ENCODE measurements at regions not wholly inside any gene's neighbourhood (a gene's known extent, or its start where the extent isn't known, plus 50 kb on each side); places are given as distances from the start of the nearest gene placed in this dataset.

GRCh38 chr3:46105306-46105919, 78.1 kb upstream of the XCR1 start:
- TF ChIP-seq ZC3H10 (CRISPR knock-in tag; IDR thresholded peaks at IDR 0.05) (no peak), TSHZ2 (CRISPR knock-in tag; IDR thresholded peaks at IDR 0.05) (no peak), ZNF8 (CRISPR knock-in tag; IDR thresholded peaks at IDR 0.05) (no peak), ZNF565 (CRISPR knock-in tag; conservative IDR thresholded peaks at IDR 0.05; ENCODE audit: low read depth) (no peak), ARNTL (CRISPR knock-in tag; IDR thresholded peaks at IDR 0.05; ENCODE audit: borderline replicate concordance, low read depth) (no peak)
